ENCODE measurements at regions not wholly inside any gene's neighbourhood (a gene's known extent, or its start where the extent isn't known, plus 50 kb on each side); places are given as distances from the start of the nearest gene placed in this dataset.

- 0 out of 2 replicates have a peak, but pooled peaks cover 1% of the 10 kb centered on the region for H3K27me3 Mint-ChIP-seq (ENCODE audit: low read depth)
- H3K27ac Mint-ChIP-seq = no peak overlapping the region
- no peak for ATAC-seq
Observed at GRCh38 chr5:169384661-169385060, 83.7 kb upstream of the SLIT3 start.

GRCh38 chr5:169374761-169375160 is 73.8 kb upstream of the SLIT3 start:
- H3K9me3 Mint-ChIP-seq = peaks cover 32% of the 10 kb centered on the region
- DNase-seq (ENCODE audit: low spot score) = no peak
- TF ChIP-seq GRHL2 (CRISPR knock-in tag; IDR thresholded peaks at IDR 0.05; ENCODE audit: insufficient replicate concordance, severe bottlenecking) (no peak), SOX15 (CRISPR knock-in tag; IDR thresholded peaks at IDR 0.05) (no peak), GTF2I (CRISPR knock-in tag; conservative IDR thresholded peaks at IDR 0.05) (no peak), USF1 (CRISPR knock-in tag; IDR thresholded peaks at IDR 0.05) (no peak), ZNF532 (CRISPR knock-in tag; IDR thresholded peaks at IDR 0.05; ENCODE audit: borderline replicate concordance) (no peak)
- TF ChIP-seq, protein P1, sequence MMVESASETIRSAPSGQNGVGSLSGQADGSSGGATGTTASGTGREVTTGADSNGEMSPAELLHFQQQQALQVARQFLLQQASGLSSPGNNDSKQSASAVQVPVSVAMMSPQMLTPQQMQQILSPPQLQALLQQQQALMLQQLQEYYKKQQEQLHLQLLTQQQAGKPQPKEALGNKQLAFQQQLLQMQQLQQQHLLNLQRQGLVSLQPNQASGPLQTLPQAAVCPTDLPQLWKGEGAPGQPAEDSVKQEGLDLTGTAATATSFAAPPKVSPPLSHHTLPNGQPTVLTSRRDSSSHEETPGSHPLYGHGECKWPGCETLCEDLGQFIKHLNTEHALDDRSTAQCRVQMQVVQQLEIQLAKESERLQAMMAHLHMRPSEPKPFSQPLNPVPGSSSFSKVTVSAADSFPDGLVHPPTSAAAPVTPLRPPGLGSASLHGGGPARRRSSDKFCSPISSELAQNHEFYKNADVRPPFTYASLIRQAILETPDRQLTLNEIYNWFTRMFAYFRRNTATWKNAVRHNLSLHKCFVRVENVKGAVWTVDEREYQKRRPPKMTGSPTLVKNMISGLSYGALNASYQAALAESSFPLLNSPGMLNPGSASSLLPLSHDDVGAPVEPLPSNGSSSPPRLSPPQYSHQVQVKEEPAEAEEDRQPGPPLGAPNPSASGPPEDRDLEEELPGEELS (CRISPR knock-in tag; IDR thresholded peaks at IDR 0.05) = no peak
- TF ChIP-seq, protein P2, sequence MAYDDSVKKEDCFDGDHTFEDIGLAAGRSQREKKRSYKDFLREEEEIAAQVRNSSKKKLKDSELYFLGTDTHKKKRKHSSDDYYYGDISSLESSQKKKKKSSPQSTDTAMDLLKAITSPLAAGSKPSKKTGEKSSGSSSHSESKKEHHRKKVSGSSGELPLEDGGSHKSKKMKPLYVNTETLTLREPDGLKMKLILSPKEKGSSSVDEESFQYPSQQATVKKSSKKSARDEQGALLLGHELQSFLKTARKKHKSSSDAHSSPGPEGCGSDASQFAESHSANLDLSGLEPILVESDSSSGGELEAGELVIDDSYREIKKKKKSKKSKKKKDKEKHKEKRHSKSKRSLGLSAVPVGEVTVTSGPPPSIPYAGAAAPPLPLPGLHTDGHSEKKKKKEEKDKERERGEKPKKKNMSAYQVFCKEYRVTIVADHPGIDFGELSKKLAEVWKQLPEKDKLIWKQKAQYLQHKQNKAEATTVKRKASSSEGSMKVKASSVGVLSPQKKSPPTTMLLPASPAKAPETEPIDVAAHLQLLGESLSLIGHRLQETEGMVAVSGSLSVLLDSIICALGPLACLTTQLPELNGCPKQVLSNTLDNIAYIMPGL (CRISPR knock-in tag; IDR thresholded peaks at IDR 0.05) = no peak
- TF ChIP-seq, protein P3, sequence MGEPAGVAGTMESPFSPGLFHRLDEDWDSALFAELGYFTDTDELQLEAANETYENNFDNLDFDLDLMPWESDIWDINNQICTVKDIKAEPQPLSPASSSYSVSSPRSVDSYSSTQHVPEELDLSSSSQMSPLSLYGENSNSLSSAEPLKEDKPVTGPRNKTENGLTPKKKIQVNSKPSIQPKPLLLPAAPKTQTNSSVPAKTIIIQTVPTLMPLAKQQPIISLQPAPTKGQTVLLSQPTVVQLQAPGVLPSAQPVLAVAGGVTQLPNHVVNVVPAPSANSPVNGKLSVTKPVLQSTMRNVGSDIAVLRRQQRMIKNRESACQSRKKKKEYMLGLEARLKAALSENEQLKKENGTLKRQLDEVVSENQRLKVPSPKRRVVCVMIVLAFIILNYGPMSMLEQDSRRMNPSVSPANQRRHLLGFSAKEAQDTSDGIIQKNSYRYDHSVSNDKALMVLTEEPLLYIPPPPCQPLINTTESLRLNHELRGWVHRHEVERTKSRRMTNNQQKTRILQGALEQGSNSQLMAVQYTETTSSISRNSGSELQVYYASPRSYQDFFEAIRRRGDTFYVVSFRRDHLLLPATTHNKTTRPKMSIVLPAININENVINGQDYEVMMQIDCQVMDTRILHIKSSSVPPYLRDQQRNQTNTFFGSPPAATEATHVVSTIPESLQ (CRISPR knock-in tag; IDR thresholded peaks at IDR 0.05) = no peak
- CTCF ChIA-PET = interaction anchor here (0.5 to 1.2 kb wide), 2 partner anchors 668 to 1064 kb away, joined by 3 read pairs; no protein-coding TSS in a partner anchor
- no peaks in the 10 kb centered on the region for H3K27me3 Mint-ChIP-seq (ENCODE audit: low read depth)
- no peak overlapping the region for H3K27ac Mint-ChIP-seq
- POLR2A ChIA-PET = no interaction called here
- no peak overlapping the region for H3K4me3 Mint-ChIP-seq
- H3K4me1 Mint-ChIP-seq = peaks cover 9% of the 10 kb centered on the region
- no peaks in the 10 kb centered on the region for H3K36me3 Mint-ChIP-seq
- ATAC-seq = no peak

More at GRCh38 chr5:169384661-169385060, 83.7 kb upstream of the SLIT3 start:
- ChIA-PET POLR2A (no interaction called here), CTCF (no interaction called here)
- no peaks in the 10 kb centered on the region for H3K4me1 Mint-ChIP-seq
- H3K9me3 Mint-ChIP-seq = peaks cover 25% of the 10 kb centered on the region
- no peaks in the 10 kb centered on the region for H3K36me3 Mint-ChIP-seq
- H3K4me3 Mint-ChIP-seq = no peak overlapping the region
- TF ChIP-seq NFYB (CRISPR knock-in tag; conservative IDR thresholded peaks at IDR 0.05; ENCODE audit: low read depth) = no peak
- TF ChIP-seq TCF7 (CRISPR knock-in tag; IDR thresholded peaks at IDR 0.05; ENCODE audit: low read depth) = no peak
- TF ChIP-seq ZNF416 (CRISPR knock-in tag; IDR thresholded peaks at IDR 0.05) = no peak
- no peak for TF ChIP-seq MYBL2 (CRISPR knock-in tag; IDR thresholded peaks at IDR 0.05)
- TF ChIP-seq TP53 (CRISPR knock-in tag; IDR thresholded peaks at IDR 0.05) = no peak
- no peak for TF ChIP-seq MXD4 (CRISPR knock-in tag; IDR thresholded peaks at IDR 0.05; ENCODE audit: borderline replicate concordance)
- no peak for TF ChIP-seq ELF4 (CRISPR knock-in tag; IDR thresholded peaks at IDR 0.05; ENCODE audit: low read depth)
- TF ChIP-seq ZNF232 (CRISPR knock-in tag; IDR thresholded peaks at IDR 0.05) = no peak
- TF ChIP-seq ZNF396 (CRISPR knock-in tag; IDR thresholded peaks at IDR 0.05; ENCODE audit: borderline replicate concordance) = no peak
- DNase-seq (ENCODE audit: low spot score) = no peak

All from WTC11 (cell line).